Esophagus muscularis mucosa (tissue), 4 donors: ENCODE measurements at regions not wholly inside any gene's neighbourhood (a gene's known extent, or its start where the extent isn't known, plus 50 kb on each side); places are given as distances from the start of the nearest gene placed in this dataset.
A peak's percentile ranks its signal among the peaks of the same experiment; 100 is the strongest.
"Not testable (repeated sequence)": the region's sequence is repeated elsewhere in the genome, so short reads cannot be mapped to it uniquely, and the experiment has no call there.

Experiments used
- DNase-seq: peaks from one replicate; pipeline ENCODE4 v3.0.0-alpha.2; 2017; ENCODE audit errors: extremely low spot score
- H3K27ac ChIP-seq, 4 donors: fragments of 200-600 bp; sonication (generic); replicated peaks in 1 of 4; 1 replicate in 3 of 4; 2 replicates in 1 of 4; pipeline ENCODE4 v1.5.1; 2016 to 2019; ENCODE audit warnings: mild to moderate bottlenecking in 1 of 4
- H3K27me3 ChIP-seq, 4 donors: fragments of 200-600 bp; sonication (generic); one replicate each; pipeline versions ENCODE4 v1.5.1 to v1.6.0; 2016 to 2019
- H3K36me3 ChIP-seq, 4 donors: fragments of 200-600 bp; sonication (generic); one replicate each; pipeline ENCODE4 v1.5.1; 2016 to 2019
- H3K4me1 ChIP-seq, 4 donors: fragments of 200-600 bp; sonication (generic); one replicate each; pipeline ENCODE4 v1.5.1; 2016 to 2019
- H3K4me3 ChIP-seq, 4 donors: fragments of 200-600 bp; sonication (generic); 1 replicate in 2 of 4; 2 replicates in 2 of 4; pipeline ENCODE4 v1.5.1; 2016 to 2019; ENCODE audit warnings: mild to moderate bottlenecking in 4 of 4, moderate library complexity in 1 of 4
- H3K9me3 ChIP-seq, 4 donors: fragments of 200-600 bp; sonication (generic); 1 replicate in 3 of 4; 2 replicates in 1 of 4; pipeline ENCODE4 v1.5.1; 2016 to 2019
- CTCF ChIP-seq, 3 experiments: fragments of 200-600 bp in 2 of 3; fragments of 450-650 bp in 1 of 3; sonication (generic) in 2 of 3; IDR thresholded peaks; one replicate each; pipeline ENCODE4 v1.5.1; 2017 to 2019; ENCODE audit warnings: antibody characterized with exemption in 3 of 3, mild to moderate bottlenecking in 2 of 3, moderate library complexity in 1 of 3
- EP300 ChIP-seq: sonication (generic); formaldehyde crosslinking; IDR thresholded peaks from one replicate; pipeline ENCODE4 v1.6.1; 2017; ENCODE audit warnings: antibody characterized with exemption
- POLR2A ChIP-seq: fragments of 450-650 bp; IDR thresholded peaks from one replicate; pipeline ENCODE4 v1.6.1; 2017; ENCODE audit warnings: antibody characterized with exemption, moderate library complexity, mild to moderate bottlenecking, low read depth
- POLR2AphosphoS5 ChIP-seq, 2 donors: sonication (generic); formaldehyde crosslinking; IDR thresholded peaks; one replicate each; pipeline ENCODE4 v1.6.1; 2017; ENCODE audit warnings: antibody characterized with exemption in 2 of 2
- WGBS: methylation state at CpG from one replicate; pipeline ENCODE4 v1.1.5; 2018; 5-methylcytosine and 5-hydroxymethylcytosine counted together
- intact Hi-C: fragments of 100-400 bp; cut with DNase I; formaldehyde crosslinking; loops from one replicate; pipeline ENCODE4 v1.15.1; 2023

GRCh38 chr6:74346936-74347535 lies 651.0 kb downstream of the CD109 start:
- Histone ChIP-seq H3K9me3 (no peaks in the 10 kb centered on the region), H3K4me3 (no peak overlapping the region), H3K27ac (no peak overlapping the region), H3K27me3 (no peaks in the 10 kb centered on the region), H3K4me1 (no peaks in the 10 kb centered on the region), H3K36me3 (no peaks in the 10 kb centered on the region)
- TF ChIP-seq CTCF (IDR thresholded peaks at IDR 0.05) (no peak), POLR2A (no peak), EP300 (no peak), POLR2AphosphoS5 (IDR thresholded peaks at IDR 0.05) (no peak)
- WGBS, result 43% methylated on average over 4 of the region's 4 CpGs
- DNase-seq, result no peak
- intact Hi-C loops, result loop anchor here (10.0 kb wide), 1 partner anchor 868 kb away; no protein-coding TSS in a partner anchor

GRCh38 chr6:74343804-74344203 lies 647.8 kb downstream of the CD109 start:
- H3K4me3 ChIP-seq, result no peak overlapping the region
- H3K36me3 ChIP-seq, result no peaks in the 10 kb centered on the region
- no peaks in the 10 kb centered on the region for H3K9me3 ChIP-seq
- no peak overlapping the region for H3K27ac ChIP-seq
- no peaks in the 10 kb centered on the region for H3K4me1 ChIP-seq
- no peaks in the 10 kb centered on the region for H3K27me3 ChIP-seq
- TF ChIP-seq CTCF (IDR thresholded peaks at IDR 0.05) (peak; percentile 29 to 36 (median 32)), POLR2A (no peak)
- no peak for DNase-seq
- whole genome bisulfite sequencing, result 74% methylated on average over 3 of the region's 3 CpGs
- intact Hi-C loops, result loop anchor here (10.0 kb wide), 1 partner anchor 871 kb away; no protein-coding TSS in a partner anchor

GRCh38 chr6:74343321-74343720 lies 647.3 kb downstream of the CD109 start:
- not testable (repeated sequence) for DNase-seq, H3K9me3 ChIP-seq, H3K27ac ChIP-seq, H3K4me1 ChIP-seq, H3K4me3 ChIP-seq, H3K36me3 ChIP-seq, H3K27me3 ChIP-seq
- 90% methylated on average over 3 of the region's 6 CpGs for WGBS
- intact Hi-C loops, result loop anchor here (10.0 kb wide), 1 partner anchor 871 kb away; no protein-coding TSS in a partner anchor

- no peaks in the 10 kb centered on the region for H3K27me3 ChIP-seq
- H3K4me1 ChIP-seq, result peaks cover 0 to 7% (median 0%) of the 10 kb centered on the region in 4 donors
- DNase-seq, result no peak
- intact Hi-C loops, result no loop called here
- H3K27ac ChIP-seq, result no peak overlapping the region
- TF ChIP-seq CTCF (IDR thresholded peaks at IDR 0.05), result no peak
- no peak for TF ChIP-seq POLR2A
- no peak for TF ChIP-seq EP300
- TF ChIP-seq POLR2AphosphoS5 (IDR thresholded peaks at IDR 0.05), result no peak
- H3K4me3 ChIP-seq, result no peak overlapping the region
- WGBS, result 90% methylated on average over 2 of the region's 2 CpGs
- H3K9me3 ChIP-seq, result no peaks in the 10 kb centered on the region
- no peaks in the 10 kb centered on the region for H3K36me3 ChIP-seq
Measured at GRCh38 chr6:74334722-74335121, 638.7 kb downstream of the CD109 start.

GRCh38 chr6:74333406-74333805 lies 637.4 kb downstream of the CD109 start:
- Histone ChIP-seq H3K9me3 (no peaks in the 10 kb centered on the region), H3K27me3 (no peaks in the 10 kb centered on the region), H3K36me3 (no peaks in the 10 kb centered on the region), H3K4me1 (peaks cover 0 to 7% (median 0%) of the 10 kb centered on the region in 4 donors), H3K27ac (no peak overlapping the region), H3K4me3 (no peak overlapping the region)
- TF ChIP-seq POLR2A, result no peak
- TF ChIP-seq EP300, result no peak
- TF ChIP-seq CTCF (IDR thresholded peaks at IDR 0.05), result no peak
- no peak for TF ChIP-seq POLR2AphosphoS5 (IDR thresholded peaks at IDR 0.05)
- DNase-seq, result no peak
- intact Hi-C loops, result no loop called here
